Ishikawa (cell line): ENCODE measurements at regions not wholly inside any gene's neighbourhood (a gene's known extent, or its start where the extent isn't known, plus 50 kb on each side); places are given as distances from the start of the nearest gene placed in this dataset.

Experiments used
- CEBPB ChIP-seq: IDR thresholded peaks from 2 replicates; pipeline ENCODE4 v1.6.1; 2012
- MAX ChIP-seq: IDR thresholded peaks from 2 replicates; pipeline ENCODE4 v1.6.1; 2012
- TAF1 ChIP-seq: IDR thresholded peaks from 2 replicates; pipeline ENCODE4 v1.6.1; 2012; ENCODE audit warnings: low read depth, mild to moderate bottlenecking

- TF ChIP-seq MAX: no peak
- TF ChIP-seq CEBPB: no peak
- TF ChIP-seq TAF1: no peak
These were observed 1528.9 kb upstream of the FLRT2 start for GRCh38 chr14:84001023-84001422.
